HepG2 (cell line): ENCODE measurements at regions not wholly inside any gene's neighbourhood (a gene's known extent, or its start where the extent isn't known, plus 50 kb on each side); places are given as distances from the start of the nearest gene placed in this dataset.

Experiments
- ATAC-seq: fragments of 200-7000 bp; cut with Tn5 transposase; 3 replicates; pipeline ENCODE4 v1.9.1; 2020; ENCODE audit warnings: mild to moderate bottlenecking, moderate library complexity
- BruUV-seq: library from RNA; stranded (reverse); fragments of 400-500 nt; replicated peaks from 2 replicates; lab custom pipeline; 2021; lab: Mats Ljungman, UMichigan
- CTCF ChIA-PET: fragments of 300-600 bp; formaldehyde crosslinking; extraction: SDS; loops from one replicate; lab custom pipeline; 2021; ENCODE audit warnings: low total read pairs, inconsistent platforms, low intra/inter-chr PET ratio; lab: Yijun Ruan, JAX
- POLR2A ChIA-PET: fragments of 350-600 bp; sonication (Branson Sonifier 250); formaldehyde crosslinking; loops from one replicate; lab custom pipeline; 2020; ENCODE audit warnings: antibody characterized with exemption, inconsistent platforms; lab: Yijun Ruan, JAX
- DNase-seq: peaks from one replicate; pipeline ENCODE4 v3.0.0-alpha.2; 2015; ENCODE audit warnings: low spot score
- FAIRE-seq: peaks from 3 replicates; lab custom pipeline; 2011; peaks lifted over from hg19 to GRCh38; lab: Jason Lieb, UNC
- H2AFZ ChIP-seq: one replicate; pipeline ENCODE4 v1.6.1; 2011; ENCODE audit warnings: low read length, inconsistent platforms
- H3K27ac ChIP-seq: fragments of 300-600 bp; 3 replicates; pipeline ENCODE4 v1.8.0; 2011; ENCODE audit warnings: mixed run types, mild to moderate bottlenecking, mixed read lengths, low read length, inconsistent platforms; ENCODE audit not compliant: insufficient read depth; ENCODE audit errors: extremely low read length
- H3K27me3 ChIP-seq, 2 experiments: fragments of 200-600 bp in 1 of 2; 2 replicates in 1 of 2; 3 replicates in 1 of 2; pipeline versions ENCODE4 v1.6.0 to v1.8.0; 2011; ENCODE audit warnings: low read length in 2 of 2, mild to moderate bottlenecking in 2 of 2, moderate library complexity in 2 of 2, inconsistent platforms in 1 of 2; ENCODE audit not compliant: insufficient read depth in 2 of 2, control insufficient read depth in 1 of 2
- H3K36me3 ChIP-seq, 2 experiments: fragments of 200-600 bp in 1 of 2; replicated peaks in 1 of 2; 2 replicates in 1 of 2; 3 replicates in 1 of 2; pipeline versions ENCODE4 v1.5.1 to v1.8.0; 2011; ENCODE audit warnings: low read length in 2 of 2, inconsistent platforms in 1 of 2; ENCODE audit not compliant: insufficient read depth in 2 of 2, control insufficient read depth in 1 of 2
- H3K4me1 ChIP-seq: 2 replicates; pipeline ENCODE4 v1.5.1; 2012; ENCODE audit warnings: low read length, inconsistent platforms; ENCODE audit not compliant: insufficient read depth
- H3K4me2 ChIP-seq: 2 replicates; pipeline ENCODE4 v1.6.0; 2011; ENCODE audit warnings: low read depth, low read length, inconsistent platforms
- H3K4me3 ChIP-seq, 3 experiments: fragments of 200-600 bp in 1 of 3; sonication (generic), shearing (Covaris generic) in 1 of 3; replicated peaks in 1 of 3; 2 replicates each; pipeline ENCODE4 v1.5.1; 2011 to 2016; ENCODE audit warnings: low read length in 3 of 3, inconsistent platforms in 2 of 3, low read depth in 2 of 3, mild to moderate bottlenecking in 2 of 3, control low read depth in 1 of 3, mixed read lengths in 1 of 3; ENCODE audit not compliant: insufficient read depth in 1 of 3
- H3K79me2 ChIP-seq: one replicate; pipeline ENCODE4 v1.6.1; 2011; ENCODE audit warnings: low read length, inconsistent platforms; ENCODE audit not compliant: insufficient read depth
- H3K9ac ChIP-seq: 2 replicates; pipeline ENCODE4 v1.6.0; 2011; ENCODE audit warnings: mild to moderate bottlenecking, low read depth, low read length, inconsistent platforms; ENCODE audit not compliant: insufficient read depth
- H3K9me3 ChIP-seq: 2 replicates; pipeline ENCODE4 v1.5.1; 2012; ENCODE audit warnings: mild to moderate bottlenecking, low read length
- H4K20me1 ChIP-seq: 2 replicates; pipeline ENCODE4 v1.6.0; 2011; ENCODE audit warnings: inconsistent platforms, mild to moderate bottlenecking, low read length, moderate library complexity; ENCODE audit not compliant: insufficient read depth
- CAMTA2 ChIP-seq: sonication (generic); formaldehyde crosslinking; IDR thresholded peaks from 2 replicates; pipeline ENCODE4 v1.4.0; 2020; ENCODE audit warnings: mild to moderate bottlenecking, missing genetic modification reagents, borderline replicate concordance
- CBX5 ChIP-seq: sonication (generic); formaldehyde crosslinking; IDR thresholded peaks from 2 replicates; pipeline ENCODE4 v1.4.0; 2020; ENCODE audit warnings: missing genetic modification reagents, borderline replicate concordance
- GTF2F1 ChIP-seq: fragments of 150-350 bp; IDR thresholded peaks from 2 replicates; pipeline ENCODE4 v1.6.1; 2014; ENCODE audit warnings: low read length
- HNF4G ChIP-seq, 2 experiments: sonication (generic) in 1 of 2; formaldehyde crosslinking in 1 of 2; IDR thresholded peaks; 2 replicates each; pipeline versions ENCODE4 v1.4.0 to v1.6.1; 2011 to 2020; ENCODE audit warnings: borderline replicate concordance in 2 of 2, low read depth in 2 of 2, mild to moderate bottlenecking in 2 of 2, low read length in 1 of 2, missing genetic modification reagents in 1 of 2, moderate library complexity in 1 of 2
- NKX3-1 ChIP-seq: sonication (generic); formaldehyde crosslinking; IDR thresholded peaks from 2 replicates; pipeline ENCODE4 v1.5.0; 2020; ENCODE audit warnings: missing genetic modification reagents
- RBFOX2 ChIP-seq: fragments of 200-400 bp; formaldehyde crosslinking; IDR thresholded peaks from 2 replicates; pipeline ENCODE4 v1.6.1; 2017; ENCODE audit warnings: low read depth, mild to moderate bottlenecking, low read length
- TMF1 ChIP-seq: sonication (generic); formaldehyde crosslinking; IDR thresholded peaks from 2 replicates; pipeline ENCODE4 v1.8.1; 2022; ENCODE audit warnings: low read depth, missing genetic modification reagents
- WIZ ChIP-seq: sonication (generic); formaldehyde crosslinking; IDR thresholded peaks from 2 replicates; pipeline ENCODE4 v1.5.1; 2020; ENCODE audit warnings: mild to moderate bottlenecking, missing genetic modification reagents
- XRCC5 ChIP-seq: fragments of 200-400 bp; formaldehyde crosslinking; optimal IDR thresholded peaks from 2 replicates; pipeline ENCODE3; 2017; ENCODE audit warnings: mild to moderate bottlenecking, low read length
- ZC3H4 ChIP-seq: sonication (generic); formaldehyde crosslinking; IDR thresholded peaks from 2 replicates; pipeline ENCODE4 v1.4.0; 2020; ENCODE audit warnings: missing genetic modification reagents, borderline replicate concordance
- ZFP37 ChIP-seq: sonication (generic); formaldehyde crosslinking; IDR thresholded peaks from 2 replicates; pipeline ENCODE4 v1.4.0; 2020; ENCODE audit warnings: missing genetic modification reagents, borderline replicate concordance
- ZNF335 ChIP-seq: sonication (generic); formaldehyde crosslinking; IDR thresholded peaks from 2 replicates; pipeline ENCODE4 v1.4.0; 2020; ENCODE audit warnings: missing genetic modification reagents
- ZNF605 ChIP-seq: sonication (generic); formaldehyde crosslinking; IDR thresholded peaks from 2 replicates; pipeline ENCODE4 v1.8.0; 2022; ENCODE audit warnings: mild to moderate bottlenecking, missing genetic modification reagents
- ZNF674 ChIP-seq: sonication (generic); formaldehyde crosslinking; IDR thresholded peaks from 2 replicates; pipeline ENCODE4 v1.5.0; 2020; ENCODE audit warnings: low read depth, mild to moderate bottlenecking, missing genetic modification reagents
- ZNF703 ChIP-seq: sonication (generic); formaldehyde crosslinking; IDR thresholded peaks from 2 replicates; pipeline ENCODE4 v1.5.1; 2020; ENCODE audit warnings: missing genetic modification reagents, mild to moderate bottlenecking, moderate library complexity, borderline replicate concordance
- WGBS: methylation state at CpG from one replicate; pipeline ENCODE4 v1.1.6; 2017; ENCODE audit warnings: low lambda C conversion rate; 5-methylcytosine and 5-hydroxymethylcytosine counted together
- in situ Hi-C: cut with HindIII; loops from 2 replicates; pipeline ENCODE4 v1.10.0; 2017; ENCODE audit warnings: low pct_unique_long_range_greater_than_20kb; ENCODE audit not compliant: extremely low pct_ligation_motif_present
- intact Hi-C: fragments of 100-400 bp; cut with micrococcal nuclease; formaldehyde crosslinking; loops from one replicate; pipeline ENCODE4 v1.10.0; 2022; ENCODE audit not compliant: unreplicated experiment
- TF ChIP-seq, protein P1 (sequence below): sonication (generic); formaldehyde crosslinking; IDR thresholded peaks from 2 replicates; pipeline ENCODE4 v1.5.0; 2020; ENCODE audit warnings: missing genetic modification reagents
- TF ChIP-seq, protein P2 (sequence below): sonication (generic); formaldehyde crosslinking; IDR thresholded peaks from 2 replicates; pipeline ENCODE4 v1.8.0; 2022; ENCODE audit warnings: mild to moderate bottlenecking, missing genetic modification reagents; ENCODE audit not compliant: insufficient replicate concordance

DNA sequence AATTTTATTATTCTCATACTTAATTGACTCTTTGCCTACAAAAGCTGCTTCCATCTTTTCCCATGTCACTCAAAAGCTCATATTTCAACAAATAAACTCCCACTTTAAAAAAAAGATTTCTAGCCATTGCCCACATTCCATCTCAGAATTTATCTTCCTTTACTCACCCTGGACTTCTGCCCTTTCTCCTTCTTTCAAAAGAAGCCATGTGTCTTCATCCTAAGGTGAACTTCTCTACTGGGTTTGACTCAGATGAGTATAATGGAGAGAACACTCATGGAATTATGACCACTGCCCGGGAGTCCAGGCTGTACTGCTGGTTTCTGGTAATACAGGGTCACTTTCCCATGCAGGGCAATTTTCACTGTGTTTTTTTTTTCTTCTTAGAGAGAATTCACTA lies 548.5 kb upstream of the ZNF462 start:
- Histone ChIP-seq H3K27me3 (no peaks in the 10 kb centered on the region), H3K4me1 (no peaks in the 10 kb centered on the region), H3K9me3 (no peaks in the 10 kb centered on the region), H3K4me2 (no peak overlapping the region), H3K4me3 (no peak overlapping the region), H3K27ac (no peak overlapping the region), H4K20me1 (no peaks in the 10 kb centered on the region), H2AFZ (no peak overlapping the region), H3K36me3 (no peaks in the 10 kb centered on the region), H3K79me2 (no peaks in the 10 kb centered on the region), H3K9ac (no peak overlapping the region)
- DNase-seq, result no peak
- ChIA-PET CTCF (no interaction called here), POLR2A (no interaction called here)
- no peak for FAIRE-seq
- WGBS, result 0% methylated on average over 1 of the region's 1 CpG
- no peak for ATAC-seq
- BruUV-seq, result no TSS peak
- intact Hi-C loops (no loop called here), in situ Hi-C loops (no loop called here)
- no peak for TF ChIP-seq ZC3H4 (CRISPR knock-in tag)
- TF ChIP-seq, protein P1, sequence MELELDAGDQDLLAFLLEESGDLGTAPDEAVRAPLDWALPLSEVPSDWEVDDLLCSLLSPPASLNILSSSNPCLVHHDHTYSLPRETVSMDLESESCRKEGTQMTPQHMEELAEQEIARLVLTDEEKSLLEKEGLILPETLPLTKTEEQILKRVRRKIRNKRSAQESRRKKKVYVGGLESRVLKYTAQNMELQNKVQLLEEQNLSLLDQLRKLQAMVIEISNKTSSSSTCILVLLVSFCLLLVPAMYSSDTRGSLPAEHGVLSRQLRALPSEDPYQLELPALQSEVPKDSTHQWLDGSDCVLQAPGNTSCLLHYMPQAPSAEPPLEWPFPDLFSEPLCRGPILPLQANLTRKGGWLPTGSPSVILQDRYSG (CRISPR knock-in tag), result no peak
- no peak for TF ChIP-seq NKX3-1 (CRISPR knock-in tag)
- no peak for TF ChIP-seq RBFOX2
- no peak for TF ChIP-seq HNF4G (IDR thresholded peaks at IDR 0.05; ENCODE audit: borderline replicate concordance, low read depth, low read length)
- no peak for TF ChIP-seq HNF4G (CRISPR knock-in tag; IDR thresholded peaks at IDR 0.05; ENCODE audit: borderline replicate concordance, low read depth)
- TF ChIP-seq CAMTA2, result no peak
- no peak for TF ChIP-seq ZNF335 (CRISPR knock-in tag)
- TF ChIP-seq, protein P2, sequence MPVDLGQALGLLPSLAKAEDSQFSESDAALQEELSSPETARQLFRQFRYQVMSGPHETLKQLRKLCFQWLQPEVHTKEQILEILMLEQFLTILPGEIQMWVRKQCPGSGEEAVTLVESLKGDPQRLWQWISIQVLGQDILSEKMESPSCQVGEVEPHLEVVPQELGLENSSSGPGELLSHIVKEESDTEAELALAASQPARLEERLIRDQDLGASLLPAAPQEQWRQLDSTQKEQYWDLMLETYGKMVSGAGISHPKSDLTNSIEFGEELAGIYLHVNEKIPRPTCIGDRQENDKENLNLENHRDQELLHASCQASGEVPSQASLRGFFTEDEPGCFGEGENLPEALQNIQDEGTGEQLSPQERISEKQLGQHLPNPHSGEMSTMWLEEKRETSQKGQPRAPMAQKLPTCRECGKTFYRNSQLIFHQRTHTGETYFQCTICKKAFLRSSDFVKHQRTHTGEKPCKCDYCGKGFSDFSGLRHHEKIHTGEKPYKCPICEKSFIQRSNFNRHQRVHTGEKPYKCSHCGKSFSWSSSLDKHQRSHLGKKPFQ (CRISPR knock-in tag), result no peak
- TF ChIP-seq CBX5 (CRISPR knock-in tag), result no peak
- TF ChIP-seq ZNF605 (CRISPR knock-in tag), result no peak
- TF ChIP-seq XRCC5, result no peak
- TF ChIP-seq GTF2F1, result no peak
- no peak for TF ChIP-seq ZNF674 (CRISPR knock-in tag)
- TF ChIP-seq ZNF703 (CRISPR knock-in tag), result no peak
- TF ChIP-seq TMF1, result no peak
- TF ChIP-seq ZFP37 (CRISPR knock-in tag), result no peak
- TF ChIP-seq WIZ (CRISPR knock-in tag), result no peak
